HG03520 (cell line): ENCODE measurements at regions not wholly inside any gene's neighbourhood (a gene's known extent, or its start where the extent isn't known, plus 50 kb on each side); places are given as distances from the start of the nearest gene placed in this dataset.
A peak's percentile ranks its signal among the peaks of the same experiment; 100 is the strongest.

Experiments used
- ATAC-seq: cut with Tn5 transposase; IDR thresholded peaks from one replicate; pipeline ENCODE4 v1.9.1; 2021; ENCODE audit warnings: mild to moderate bottlenecking, moderate library complexity; ENCODE audit not compliant: unreplicated experiment

- no peak for ATAC-seq
Measured at GRCh38 chr6:91288741-91289140, 701.9 kb upstream of the MAP3K7 start.

- ATAC-seq = no peak
Measured at GRCh38 chr6:91281901-91282300, 695.0 kb upstream of the MAP3K7 start.

GRCh38 chr6:91280494-91280830, 693.6 kb upstream of the MAP3K7 start:
- ATAC-seq = no peak

- ATAC-seq = no peak
Measured at GRCh38 chr6:91279740-91280493, 693.0 kb upstream of the MAP3K7 start.

GRCh38 chr6:91278416-91278815, 691.5 kb upstream of the MAP3K7 start:
- ATAC-seq = no peak

GRCh38 chr6:91276315-91276714, 689.4 kb upstream of the MAP3K7 start:
- peak; percentile 74 for ATAC-seq

GRCh38 chr6:91273729-91274128, 686.9 kb upstream of the MAP3K7 start:
- ATAC-seq = no peak

GRCh38 chr6:91271807-91272206, 684.9 kb upstream of the MAP3K7 start:
- ATAC-seq = no peak

GRCh38 chr6:91268941-91269340, 682.1 kb upstream of the MAP3K7 start:
- ATAC-seq = no peak

GRCh38 chr6:91267246-91267645, 680.4 kb upstream of the MAP3K7 start:
- no peak for ATAC-seq

- ATAC-seq = no peak
Measured at GRCh38 chr6:91266156-91266555, 679.3 kb upstream of the MAP3K7 start.

- ATAC-seq = no peak
Measured at GRCh38 chr6:91243436-91243835, 656.6 kb upstream of the MAP3K7 start.

- ATAC-seq = no peak
Measured at GRCh38 chr6:91242614-91242949, 655.7 kb upstream of the MAP3K7 start.

- no peak for ATAC-seq
Measured at GRCh38 chr6:91241946-91242613, 655.2 kb upstream of the MAP3K7 start.

GRCh38 chr6:91240878-91241603, 654.2 kb upstream of the MAP3K7 start:
- peak; percentile 76 for ATAC-seq

GRCh38 chr6:91221072-91221720, 634.3 kb upstream of the MAP3K7 start:
- ATAC-seq = no peak

- ATAC-seq = no peak
Measured at GRCh38 chr6:91213229-91213901, 626.5 kb upstream of the MAP3K7 start.

- peak; percentile 66 for ATAC-seq
Measured at GRCh38 chr6:91198588-91199255, 611.9 kb upstream of the MAP3K7 start.

GRCh38 chr6:91196729-91197128, 609.9 kb upstream of the MAP3K7 start:
- no peak for ATAC-seq

- ATAC-seq = no peak
Measured at GRCh38 chr6:91193446-91193845, 606.6 kb upstream of the MAP3K7 start.
